GM12891 (cell line): ENCODE measurements at regions not wholly inside any gene's neighbourhood (a gene's known extent, or its start where the extent isn't known, plus 50 kb on each side); places are given as distances from the start of the nearest gene placed in this dataset.

ENCODE experiments used
- POLR2A ChIP-seq: IDR thresholded peaks from 2 replicates; pipeline ENCODE4 v1.6.1; 2011; ENCODE audit warnings: low read depth, low read length, control low read depth
- POLR2AphosphoS5 ChIP-seq: IDR thresholded peaks from 2 replicates; pipeline ENCODE4 v1.6.1; 2011; ENCODE audit warnings: low read depth, low read length, control low read depth
- SPI1 ChIP-seq: IDR thresholded peaks from 2 replicates; pipeline ENCODE4 v1.6.1; 2011; ENCODE audit warnings: low read depth, low read length, control low read depth

DNA sequence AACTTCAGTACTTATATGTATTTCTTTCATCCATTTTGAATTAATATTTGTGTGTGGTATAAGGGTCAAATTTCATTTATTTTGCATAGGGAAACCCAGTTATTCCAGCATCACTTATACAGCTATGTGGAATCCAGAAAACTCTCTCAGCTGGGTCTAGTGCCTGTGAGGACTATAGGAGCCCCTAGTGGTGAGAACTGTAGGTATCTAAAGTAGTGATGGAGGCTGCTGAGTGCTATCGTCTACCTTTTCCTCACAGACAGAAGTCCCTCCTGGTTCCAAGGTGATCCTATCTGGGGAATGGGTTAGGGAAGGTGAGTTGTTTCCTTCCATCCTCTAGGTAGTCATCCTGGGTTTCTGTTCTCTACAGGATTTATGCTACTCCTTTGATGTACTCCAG is 352.0 kb upstream of the C1orf87 start:
- TF ChIP-seq POLR2A (no peak), POLR2AphosphoS5 (no peak), SPI1 (no peak)
